OCI-LY3 (cell line): ENCODE measurements at regions not wholly inside any gene's neighbourhood (a gene's known extent, or its start where the extent isn't known, plus 50 kb on each side); places are given as distances from the start of the nearest gene placed in this dataset.

Experiments
- H2AFZ ChIP-seq: fragments of 200-600, 300-600 bp; shearing (Covaris generic); 2 replicates; pipeline ENCODE4 v1.6.0; 2014; ENCODE audit warnings: antibody characterized with exemption, low read depth, low read length
- H3K27ac ChIP-seq: fragments of 200-600, 300-600 bp; sonication (generic); 2 replicates; pipeline ENCODE4 v1.5.1; 2014; ENCODE audit warnings: mild to moderate bottlenecking, low read length, moderate library complexity, mixed read lengths
- H3K27me3 ChIP-seq: fragments of 200-600, 300-600 bp; sonication (generic); 2 replicates; pipeline ENCODE4 v1.6.1; 2014; ENCODE audit warnings: low read depth, low read length, mixed read lengths
- H3K36me3 ChIP-seq: fragments of 200-600, 300-600 bp; sonication (generic); replicated peaks from 2 replicates; pipeline ENCODE3; 2014; ENCODE audit warnings: low read depth, low read length, mixed read lengths
- H3K4me1 ChIP-seq: fragments of 300-600, 200-600 bp; sonication (generic); 2 replicates; pipeline ENCODE4 v1.6.1; 2014; ENCODE audit warnings: low read length, mixed read lengths
- H3K4me2 ChIP-seq: fragments of 200-600, 300-600 bp; sonication (generic); 2 replicates; pipeline ENCODE4 v1.6.1; 2014; ENCODE audit warnings: low read length, mixed read lengths
- H3K4me3 ChIP-seq: fragments of 300-600, 200-600 bp; sonication (generic); 2 replicates; pipeline ENCODE4 v1.5.1; 2014; ENCODE audit warnings: antibody characterized with exemption, mild to moderate bottlenecking, low read length, moderate library complexity
- H3K79me2 ChIP-seq: fragments of 300-600, 200-600 bp; shearing (Covaris generic); 2 replicates; pipeline ENCODE4 v1.6.1; 2014; ENCODE audit warnings: mild to moderate bottlenecking, low read length, mixed read lengths
- H3K9ac ChIP-seq: fragments of 300-600, 200-600 bp; shearing (Covaris generic); 2 replicates; pipeline ENCODE4 v1.6.0; 2014; ENCODE audit warnings: mild to moderate bottlenecking, low read length, moderate library complexity
- H3K9me3 ChIP-seq: fragments of 200-600, 300-600 bp; shearing (Covaris generic); 2 replicates; pipeline ENCODE4 v1.6.1; 2014; ENCODE audit warnings: low read length, mixed read lengths; ENCODE audit not compliant: insufficient read depth
- H4K20me1 ChIP-seq: fragments of 200-600, 300-600 bp; sonication (generic); 2 replicates; pipeline ENCODE4 v1.6.1; 2016; ENCODE audit warnings: low read length, mixed read lengths; ENCODE audit not compliant: insufficient read depth
- CTCF ChIP-seq: fragments of 200-600, 300-600 bp; sonication (generic); IDR thresholded peaks from 2 replicates; pipeline ENCODE4 v1.5.1; 2014; ENCODE audit warnings: antibody characterized with exemption, low read length, low read depth
- EZH2phosphoT487 ChIP-seq: fragments of 200-600 bp; shearing (Covaris generic); IDR thresholded peaks from 2 replicates; pipeline ENCODE4 v1.6.1; 2018; ENCODE audit warnings: antibody characterized with exemption, mixed run types, low read depth

DNA sequence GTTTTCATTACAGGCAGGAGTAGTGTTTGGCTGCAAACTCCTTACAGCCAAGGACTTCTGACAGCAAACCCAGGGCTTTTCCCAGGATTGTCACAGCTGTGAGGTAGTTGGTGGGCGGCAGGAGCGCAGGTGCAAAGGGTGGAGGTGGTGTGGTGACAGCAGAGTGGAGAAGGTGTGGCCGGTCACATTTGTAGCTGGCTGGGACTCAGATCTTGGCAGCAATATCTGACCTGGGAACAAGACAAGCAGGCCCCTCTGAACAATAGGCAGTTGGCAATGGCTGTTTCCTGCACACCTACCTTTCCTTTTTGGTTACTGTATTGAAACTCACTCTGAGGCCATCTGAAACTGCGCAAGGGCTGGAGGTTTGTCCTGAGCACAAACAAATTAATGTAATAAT lies 327.3 kb downstream of the COG6 start:
- no peak for TF ChIP-seq CTCF
- no peak for TF ChIP-seq EZH2phosphoT487

DNA sequence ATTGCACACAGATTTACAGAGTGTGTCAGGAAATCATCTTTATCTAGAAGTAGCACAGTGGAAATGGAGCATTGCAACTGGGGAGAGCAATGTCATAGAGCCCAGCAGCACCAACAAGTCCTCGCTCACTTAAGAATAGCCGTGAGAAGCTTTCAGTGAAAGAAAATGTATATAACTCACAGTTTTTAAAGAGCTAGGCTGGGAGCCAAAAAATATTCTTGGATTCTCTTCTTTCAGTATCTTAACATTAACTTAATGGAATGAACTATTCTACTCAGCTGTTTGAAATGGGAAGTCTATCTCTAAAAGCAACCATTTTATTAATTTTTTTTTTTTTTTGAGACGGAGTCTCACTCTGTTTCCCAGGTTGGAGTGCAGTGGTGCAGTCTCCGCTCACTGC lies 329.6 kb downstream of the COG6 start:
- Histone ChIP-seq H3K36me3 (no peaks in the 10 kb centered on the region), H3K27me3 (peaks cover 12% of the 10 kb centered on the region), H2AFZ (no peak overlapping the region), H4K20me1 (no peaks in the 10 kb centered on the region), H3K9ac (no peak overlapping the region), H3K27ac (no peak overlapping the region), H3K79me2 (no peaks in the 10 kb centered on the region), H3K4me3 (no peak overlapping the region), H3K4me1 (no peaks in the 10 kb centered on the region), H3K9me3 (no peaks in the 10 kb centered on the region), H3K4me2 (no peak overlapping the region)
- TF ChIP-seq CTCF (no peak), EZH2phosphoT487 (no peak)

More for the DNA sequence above, 327.3 kb downstream of the COG6 start:
- Histone ChIP-seq H3K9ac (no peak overlapping the region), H3K4me1 (no peaks in the 10 kb centered on the region), H3K4me2 (no peak overlapping the region), H3K27ac (no peak overlapping the region), H3K36me3 (no peaks in the 10 kb centered on the region), H3K4me3 (no peak overlapping the region), H4K20me1 (no peaks in the 10 kb centered on the region), H3K79me2 (no peaks in the 10 kb centered on the region), H2AFZ (no peak overlapping the region), H3K27me3 (peaks cover 11% of the 10 kb centered on the region), H3K9me3 (no peaks in the 10 kb centered on the region)

DNA sequence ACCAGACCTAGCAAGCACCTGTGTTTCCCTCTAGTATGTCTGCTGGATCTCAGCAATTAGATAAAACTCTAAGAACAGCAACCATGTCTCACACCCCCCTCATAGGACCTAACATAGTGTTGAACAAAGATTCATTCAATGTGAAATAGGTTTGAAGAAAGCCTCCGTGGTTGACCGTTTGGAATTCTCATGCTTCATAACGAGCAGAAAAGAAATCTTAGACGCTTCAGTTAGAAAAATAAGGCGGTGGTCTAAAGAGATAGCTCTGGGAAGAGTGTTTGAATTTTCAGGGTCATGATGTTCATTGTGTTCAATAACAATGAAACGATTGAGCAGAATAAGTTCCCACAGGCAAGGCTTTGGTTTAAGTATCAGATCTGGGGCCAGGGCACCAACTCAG lies 332.9 kb downstream of the COG6 start:
- H3K27me3 ChIP-seq: peaks cover 12% of the 10 kb centered on the region
- H3K36me3 ChIP-seq: no peaks in the 10 kb centered on the region
- no peaks in the 10 kb centered on the region for H3K9me3 ChIP-seq
- H3K27ac ChIP-seq: no peak overlapping the region
- no peak overlapping the region for H3K9ac ChIP-seq
- H3K4me2 ChIP-seq: no peak overlapping the region
- H3K4me1 ChIP-seq: no peaks in the 10 kb centered on the region
- no peaks in the 10 kb centered on the region for H4K20me1 ChIP-seq
- TF ChIP-seq CTCF: no peak
- TF ChIP-seq EZH2phosphoT487: no peak
- H2AFZ ChIP-seq: no peak overlapping the region
- H3K4me3 ChIP-seq: no peak overlapping the region
- no peaks in the 10 kb centered on the region for H3K79me2 ChIP-seq

DNA sequence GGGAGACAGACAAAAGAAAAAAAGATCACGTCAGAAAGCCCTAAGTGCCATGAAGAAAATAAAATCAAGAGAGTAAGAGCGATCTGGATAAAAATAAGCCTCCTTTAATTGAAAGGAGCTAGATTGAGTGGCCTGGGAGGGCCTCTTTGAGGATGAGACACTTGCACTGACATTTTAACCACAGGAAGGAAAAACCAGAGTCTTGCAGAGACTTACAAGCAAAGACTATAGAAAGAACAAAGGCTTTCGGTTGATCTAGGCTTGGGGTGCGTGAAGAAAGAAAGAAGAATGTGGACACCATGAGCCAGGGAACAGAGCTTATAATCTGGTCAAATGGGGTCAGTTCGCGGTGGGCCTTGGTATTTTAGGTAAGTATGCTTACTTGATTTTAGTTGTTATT lies 342.7 kb downstream of the COG6 start:
- no peak overlapping the region for H2AFZ ChIP-seq
- H3K36me3 ChIP-seq: no peaks in the 10 kb centered on the region
- no peak overlapping the region for H3K9ac ChIP-seq
- no peaks in the 10 kb centered on the region for H3K79me2 ChIP-seq
- no peak overlapping the region for H3K4me2 ChIP-seq
- no peaks in the 10 kb centered on the region for H3K9me3 ChIP-seq
- no peak overlapping the region for H3K4me3 ChIP-seq
- H3K4me1 ChIP-seq: no peaks in the 10 kb centered on the region
- TF ChIP-seq EZH2phosphoT487 (no peak), CTCF (no peak)
- no peak overlapping the region for H3K27ac ChIP-seq
- no peaks in the 10 kb centered on the region for H4K20me1 ChIP-seq
- H3K27me3 ChIP-seq: peaks cover 10% of the 10 kb centered on the region
